ENCODE measurements at regions not wholly inside any gene's neighbourhood (a gene's known extent, or its start where the extent isn't known, plus 50 kb on each side); places are given as distances from the start of the nearest gene placed in this dataset.
A peak's percentile ranks its signal among the peaks of the same experiment; 100 is the strongest.

DNA sequence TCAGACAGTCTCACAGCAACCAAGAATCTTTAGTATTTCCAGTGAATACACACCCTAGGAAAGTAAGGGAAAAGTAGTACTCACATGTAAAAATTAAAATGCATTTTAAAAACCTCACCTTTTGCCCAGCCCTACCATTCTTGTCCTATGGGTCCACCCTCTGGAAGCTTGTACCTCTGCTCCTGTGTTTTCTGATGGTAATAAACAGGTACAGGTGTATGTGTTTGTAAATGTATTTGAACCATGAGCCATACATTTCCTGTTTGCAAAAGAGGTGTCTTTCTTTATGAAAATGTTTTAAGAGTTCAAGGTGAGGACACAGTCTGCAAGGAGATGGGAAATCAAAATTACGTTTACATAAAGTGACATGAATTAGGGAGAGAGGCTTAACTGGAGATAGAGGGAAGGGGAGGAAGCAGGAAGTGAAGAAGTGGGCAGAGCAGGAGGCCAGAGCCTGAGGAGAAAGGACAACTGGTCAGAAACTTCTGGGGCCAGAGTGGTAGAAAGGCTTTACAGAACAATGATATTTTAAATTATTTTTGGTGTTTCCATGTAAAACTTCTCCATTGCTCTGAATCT is 52.0 kb upstream of the IVNS1ABP start:
- Histone ChIP-seq H3K4me3 (ENCODE audit: low read depth in 1 of 2, low read length in 1 of 2) (no peak overlapping the region), H3K36me3 (no peaks in the 10 kb centered on the region), H3K27ac (peak overlapping the region; percentile 61), H3K9me3 (no peaks in the 10 kb centered on the region), H3K27me3 (no peaks in the 10 kb centered on the region), H3K4me1 (ENCODE audit: control insufficient read depth in 1 of 2, insufficient read depth in 1 of 2, low read depth in 1 of 2, low read length in 1 of 2) (peaks cover 32 to 40% of the 10 kb centered on the region in 2 experiments)
- TF ChIP-seq, protein P1, sequence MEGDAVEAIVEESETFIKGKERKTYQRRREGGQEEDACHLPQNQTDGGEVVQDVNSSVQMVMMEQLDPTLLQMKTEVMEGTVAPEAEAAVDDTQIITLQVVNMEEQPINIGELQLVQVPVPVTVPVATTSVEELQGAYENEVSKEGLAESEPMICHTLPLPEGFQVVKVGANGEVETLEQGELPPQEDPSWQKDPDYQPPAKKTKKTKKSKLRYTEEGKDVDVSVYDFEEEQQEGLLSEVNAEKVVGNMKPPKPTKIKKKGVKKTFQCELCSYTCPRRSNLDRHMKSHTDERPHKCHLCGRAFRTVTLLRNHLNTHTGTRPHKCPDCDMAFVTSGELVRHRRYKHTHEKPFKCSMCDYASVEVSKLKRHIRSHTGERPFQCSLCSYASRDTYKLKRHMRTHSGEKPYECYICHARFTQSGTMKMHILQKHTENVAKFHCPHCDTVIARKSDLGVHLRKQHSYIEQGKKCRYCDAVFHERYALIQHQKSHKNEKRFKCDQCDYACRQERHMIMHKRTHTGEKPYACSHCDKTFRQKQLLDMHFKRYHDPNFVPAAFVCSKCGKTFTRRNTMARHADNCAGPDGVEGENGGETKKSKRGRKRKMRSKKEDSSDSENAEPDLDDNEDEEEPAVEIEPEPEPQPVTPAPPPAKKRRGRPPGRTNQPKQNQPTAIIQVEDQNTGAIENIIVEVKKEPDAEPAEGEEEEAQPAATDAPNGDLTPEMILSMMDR (IDR thresholded peaks at IDR 0.05), result no peak

DNA sequence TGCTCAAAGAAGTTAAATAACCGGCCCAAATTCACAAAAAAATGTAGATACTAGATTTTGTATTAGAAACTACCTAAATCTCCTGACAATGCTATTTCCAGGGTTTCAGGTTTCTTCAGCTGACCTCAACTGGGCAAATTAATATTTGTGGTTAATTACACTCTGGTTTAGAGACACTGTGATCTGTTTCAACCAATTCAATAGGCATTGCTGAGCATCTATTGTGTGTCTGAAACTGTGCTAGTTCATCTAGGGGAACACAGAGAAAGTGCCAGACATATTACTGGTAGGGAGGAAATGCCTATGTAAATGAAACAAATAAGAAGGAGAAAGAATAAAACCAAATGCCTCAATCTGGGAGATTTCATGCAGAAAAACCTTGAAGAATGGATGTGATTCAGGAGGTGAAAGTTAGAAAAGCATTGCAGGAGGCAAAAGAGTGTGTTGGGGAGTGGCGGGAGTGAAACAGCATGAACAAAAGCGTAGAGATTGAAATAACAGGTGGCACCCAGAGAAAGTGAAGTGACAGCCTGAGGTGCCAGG is 51.3 kb upstream of the IVNS1ABP start:
- Histone ChIP-seq H3K27ac (peak overlapping the region; percentile 61), H3K4me1 (ENCODE audit: control insufficient read depth in 1 of 2, insufficient read depth in 1 of 2, low read depth in 1 of 2, low read length in 1 of 2) (peaks cover 26 to 33% of the 10 kb centered on the region in 2 experiments), H3K27me3 (no peaks in the 10 kb centered on the region), H3K4me3 (ENCODE audit: low read depth in 1 of 2, low read length in 1 of 2) (no peak overlapping the region), H3K9me3 (no peaks in the 10 kb centered on the region), H3K36me3 (no peaks in the 10 kb centered on the region)
- TF ChIP-seq, protein P1 (IDR thresholded peaks at IDR 0.05), result no peak

DNA sequence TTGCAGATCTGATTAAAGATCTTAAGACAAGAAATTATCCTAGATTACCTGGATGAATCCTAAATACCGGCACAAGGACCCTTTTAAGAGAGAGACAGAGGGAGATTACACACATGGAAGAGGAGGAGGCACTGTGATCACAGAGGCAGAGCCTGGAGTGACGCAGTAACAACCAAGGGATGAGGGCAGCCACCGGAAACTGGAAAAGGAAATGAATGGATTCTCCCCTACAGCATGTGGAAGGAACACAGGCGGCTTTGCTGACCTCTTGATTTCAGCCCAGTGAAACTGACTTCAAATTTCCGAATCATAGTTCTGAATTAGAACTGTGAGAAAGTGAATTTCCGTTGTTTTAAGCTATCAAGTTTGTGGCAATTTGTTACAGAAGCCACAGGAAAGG is 50.2 kb upstream of the IVNS1ABP start:
- Histone ChIP-seq H3K9me3 (no peaks in the 10 kb centered on the region), H3K4me1 (ENCODE audit: control insufficient read depth in 1 of 2, insufficient read depth in 1 of 2, low read depth in 1 of 2, low read length in 1 of 2) (peaks cover 14 to 22% of the 10 kb centered on the region in 2 experiments), H3K4me3 (ENCODE audit: low read depth in 1 of 2, low read length in 1 of 2) (no peak overlapping the region), H3K36me3 (no peaks in the 10 kb centered on the region), H3K27ac (no peak overlapping the region), H3K27me3 (no peaks in the 10 kb centered on the region)
- TF ChIP-seq, protein P1 (IDR thresholded peaks at IDR 0.05), result no peak
